ENCODE measurements at regions not wholly inside any gene's neighbourhood (a gene's known extent, or its start where the extent isn't known, plus 50 kb on each side); places are given as distances from the start of the nearest gene placed in this dataset.

DNA sequence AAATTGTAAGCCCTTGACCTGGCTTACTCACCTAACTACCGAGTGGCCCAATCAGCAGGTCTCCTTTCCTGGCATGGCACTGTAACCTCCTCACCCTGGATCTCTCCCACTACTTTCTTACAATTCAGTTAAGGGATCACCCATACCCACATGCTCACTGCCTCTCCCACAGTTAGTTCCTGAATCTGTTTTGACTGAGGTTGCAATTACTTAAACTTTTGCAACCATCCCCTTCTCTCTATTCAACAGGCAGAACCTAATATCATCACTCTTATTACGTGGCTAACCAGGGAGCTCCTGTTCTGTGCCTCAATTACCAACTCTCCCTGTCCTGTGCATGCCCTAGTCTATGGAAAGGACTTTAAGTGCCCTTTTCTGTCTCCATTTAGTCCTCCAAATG, 84.2 kb upstream of the IKZF1 start:
- in situ Hi-C loops (cut with MboI) (no loop called here), intact Hi-C loops (cut with micrococcal nuclease; ENCODE audit: unreplicated experiment) (no loop called here)
- FAIRE-seq (no peak), DNase-seq (ENCODE audit: low read depth, low spot score) (no peak), ATAC-seq (no peak)
- ChIA-PET RAD21 (ENCODE audit: unreplicated experiment) (no interaction called here), CTCF (interaction anchor here (1.7 kb wide), 1 partner anchor 149 kb away, joined by 5 read pairs; no protein-coding TSS in a partner anchor), SMC1A (ENCODE audit: uncharacterized antibody, unreplicated experiment) (interaction anchor here (1.1 to 3.5 kb wide), 3 partner anchors 23 to 90 kb away, joined by 3 to 8 read pairs (median 4); no protein-coding TSS in a partner anchor), POLR2A (no interaction called here)
- no TSS peak for BruUV-seq (replicated peaks)
- no peak overlapping the region for H3K4me2 ChIP-seq (ENCODE audit: control insufficient read depth, insufficient read depth)
- H3K27me3 ChIP-seq (replicated peaks in 1 of 2; ENCODE audit: control insufficient read depth in 2 of 2, insufficient read depth in 2 of 2, low read length in 1 of 2), result no peaks in the 10 kb centered on the region
- no peaks in the 10 kb centered on the region; the same call in 1 of the 3 replicates for H3K9me3 ChIP-seq (replicated peaks; ENCODE audit: control insufficient read depth, insufficient read depth, low read length)
- whole genome bisulfite sequencing (ENCODE audit: insufficient coverage, insufficient replicate concordance, low lambda C conversion rate, missing lambda C conversion rate), result 0% methylated on average over 2 of the region's 2 CpGs
- H2AFZ ChIP-seq (ENCODE audit: control insufficient read depth, low read depth, low read length), result no peak overlapping the region
- H3K4me3 ChIP-seq, result no peak overlapping the region
- no peaks in the 10 kb centered on the region for H3K4me1 ChIP-seq (ENCODE audit: control insufficient read depth, insufficient read depth, low read length)
- H3K27ac ChIP-seq (ENCODE audit: control insufficient read depth, insufficient read depth), result no peak overlapping the region
- H4K20me1 ChIP-seq (ENCODE audit: control insufficient read depth, insufficient read depth), result no peaks in the 10 kb centered on the region
- no peaks in the 10 kb centered on the region for H3K36me3 ChIP-seq (ENCODE audit: control insufficient read depth in 2 of 2, insufficient read depth in 2 of 2, low read length in 1 of 2)
- H3K79me2 ChIP-seq (ENCODE audit: control insufficient read depth, insufficient read depth, low read length), result no peaks in the 10 kb centered on the region
- no peak overlapping the region for H3K9ac ChIP-seq (ENCODE audit: control insufficient read depth, insufficient read depth, low read length)
- TF ChIP-seq SMAD1 (IDR thresholded peaks at IDR 0.05; ENCODE audit: low read depth, partially characterized antibody), result no peak
- no peak for TF ChIP-seq BHLHE40 (IDR thresholded peaks at IDR 0.05; ENCODE audit: borderline replicate concordance in 1 of 2, low read depth in 2 of 2, low read length in 1 of 2)
- TF ChIP-seq LARP7 (IDR thresholded peaks at IDR 0.05), result no peak
- no peak for TF ChIP-seq CBX3 (IDR thresholded peaks at IDR 0.05; ENCODE audit: borderline replicate concordance, low read depth)
- no peak for TF ChIP-seq PAX8 (IDR thresholded peaks at IDR 0.05)
- no peak for TF ChIP-seq RAD21 (IDR thresholded peaks at IDR 0.05; ENCODE audit: insufficient read depth, low read depth, low read length)
- no peak for TF ChIP-seq REST (IDR thresholded peaks at IDR 0.05; ENCODE audit: low read depth, low read length)
- TF ChIP-seq MLLT1 (IDR thresholded peaks at IDR 0.05), result no peak
- no peak for TF ChIP-seq CUX1 (IDR thresholded peaks at IDR 0.05; ENCODE audit: insufficient replicate concordance, low read depth, low read length)
- no peak for TF ChIP-seq POLR2A (IDR thresholded peaks at IDR 0.05; ENCODE audit: low read depth, low read length)
- TF ChIP-seq CEBPZ (IDR thresholded peaks at IDR 0.05; ENCODE audit: low read depth, low read length), result no peak

All from GM12878 (cell line).